Caco-2 (cell line): ENCODE measurements at regions not wholly inside any gene's neighbourhood (a gene's known extent, or its start where the extent isn't known, plus 50 kb on each side); places are given as distances from the start of the nearest gene placed in this dataset.
A peak's percentile ranks its signal among the peaks of the same experiment; 100 is the strongest.

Experiments used
- BruUV-seq: library from RNA; stranded (reverse); fragments of 400-500 nt; replicated peaks from 2 replicates; lab custom pipeline; 2021; lab: Mats Ljungman, UMichigan
- CTCF ChIA-PET: fragments of 300-600 bp; sonication (Branson Sonifier 250); formaldehyde crosslinking; loops from one replicate; lab custom pipeline; 2022; ENCODE audit warnings: antibody characterized with exemption; lab: Charles Lee
- POLR2A ChIA-PET: fragments of 300-600 bp; sonication (Branson Sonifier 250); formaldehyde crosslinking; loops from one replicate; lab custom pipeline; 2022; ENCODE audit warnings: antibody characterized with exemption; lab: Charles Lee
- DNase-seq, 2 experiments: peaks; one replicate each; pipeline versions ENCODE4 v3.0.0 to v3.0.0-alpha.2; 2020 to 2022
- H3K27me3 ChIP-seq: replicated peaks from 2 replicates; pipeline ENCODE4 v1.6.0; 2011; ENCODE audit warnings: low read length; ENCODE audit not compliant: control insufficient read depth, insufficient read depth
- H3K36me3 ChIP-seq: 2 replicates; pipeline ENCODE4 v1.5.1; 2011; ENCODE audit warnings: low read length; ENCODE audit not compliant: control insufficient read depth, insufficient read depth
- H3K4me1 ChIP-seq: fragments of 250-450 bp; sonication (Bioruptor Pico); 2 replicates; pipeline ENCODE4 v1.5.1; 2020; ENCODE audit warnings: mild to moderate bottlenecking
- H3K4me3 ChIP-seq: 2 replicates; pipeline ENCODE4 v1.5.1; 2011; ENCODE audit warnings: low read depth, mild to moderate bottlenecking, control low read depth, low read length
- H3K9me3 ChIP-seq: fragments of 250-450 bp; sonication (Bioruptor Pico); 2 replicates; pipeline ENCODE4 v1.5.1; 2020; ENCODE audit warnings: mild to moderate bottlenecking, moderate library complexity
- H3K27ac Mint-ChIP-seq: one replicate; pipeline ENCODE4 v1.8.0; 2022; ENCODE audit warnings: mixed read lengths; ENCODE audit not compliant: unreplicated experiment
- H3K27me3 Mint-ChIP-seq: one replicate; pipeline ENCODE4 v1.8.0; 2022; ENCODE audit warnings: mixed read lengths; ENCODE audit not compliant: insufficient read depth, unreplicated experiment
- H3K36me3 Mint-ChIP-seq: one replicate; pipeline ENCODE4 v1.8.0; 2022; ENCODE audit warnings: mild to moderate bottlenecking, mixed read lengths; ENCODE audit not compliant: insufficient read depth, unreplicated experiment
- H3K4me1 Mint-ChIP-seq: one replicate; pipeline ENCODE4 v1.8.0; 2022; ENCODE audit warnings: low read depth, mixed read lengths; ENCODE audit not compliant: unreplicated experiment
- H3K4me3 Mint-ChIP-seq: one replicate; pipeline ENCODE4 v1.8.0; 2022; ENCODE audit warnings: mild to moderate bottlenecking, moderate library complexity, mixed read lengths; ENCODE audit not compliant: unreplicated experiment
- H3K9me3 Mint-ChIP-seq: one replicate; pipeline ENCODE4 v1.8.0; 2022; ENCODE audit warnings: mixed read lengths; ENCODE audit not compliant: unreplicated experiment
- intact Hi-C: fragments of 100-400 bp; cut with micrococcal nuclease; formaldehyde crosslinking; loops from one replicate; pipeline ENCODE4 v1.10.0; 2022; ENCODE audit not compliant: unreplicated experiment
- TF ChIP-seq, protein P1 (sequence below), 2 experiments: fragments of 200-600 bp in 1 of 2; IDR thresholded peaks; 1 replicate in 1 of 2; 2 replicates in 1 of 2; pipeline versions ENCODE4 v1.5.1 to v1.8.0; 2011 to 2022; ENCODE audit warnings: antibody characterized with exemption in 1 of 2, control low read depth in 1 of 2, inconsistent platforms in 1 of 2, low read depth in 1 of 2, low read length in 1 of 2, mild to moderate bottlenecking in 1 of 2, moderate library complexity in 1 of 2; ENCODE audit not compliant: insufficient read depth in 1 of 2, severe bottlenecking in 1 of 2, unreplicated experiment in 1 of 2

DNA sequence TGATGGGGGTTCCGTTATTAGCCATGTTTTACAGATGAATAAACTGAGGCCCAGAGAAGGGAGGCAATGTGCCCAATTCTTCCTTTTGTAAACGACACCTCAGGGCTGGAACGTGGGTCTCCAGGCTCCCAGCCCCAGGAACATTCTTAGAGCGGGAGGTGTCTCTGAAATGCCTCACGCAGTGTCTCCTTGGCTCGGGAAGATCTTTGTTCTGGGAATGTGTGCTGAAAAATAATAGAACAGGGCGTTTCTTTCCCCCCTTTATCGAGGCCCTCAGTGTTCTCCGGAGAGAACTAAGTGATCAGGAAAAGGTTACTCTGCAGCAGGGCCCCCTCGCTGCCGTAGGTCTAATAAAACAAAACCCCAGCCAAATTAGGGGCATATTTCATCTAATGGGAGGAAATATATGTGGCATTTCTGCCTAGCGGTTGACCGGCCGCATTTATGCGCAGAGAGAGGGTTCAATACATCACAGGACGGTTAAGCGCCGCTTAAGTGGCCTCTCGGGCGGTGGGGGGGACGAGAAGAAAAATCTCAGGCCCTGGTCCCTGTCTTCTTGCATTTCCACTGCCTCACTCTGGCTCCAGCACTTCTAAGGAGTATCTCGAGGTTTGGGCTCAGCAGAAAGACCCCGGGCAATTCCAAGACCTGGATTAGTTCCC is 564.3 kb downstream of the MN1 start:
- Mint-ChIP-seq H3K27me3 (no peaks in the 10 kb centered on the region), H3K4me3 (no peak overlapping the region), H3K36me3 (peaks cover 8% of the 10 kb centered on the region), H3K9me3 (no peaks in the 10 kb centered on the region), H3K27ac (no peak overlapping the region), H3K4me1 (peaks cover 8% of the 10 kb centered on the region)
- intact Hi-C loops, result loop anchor here (2.0 kb wide), 1 partner anchor 66 kb away; no protein-coding TSS in a partner anchor
- TF ChIP-seq, protein P1, sequence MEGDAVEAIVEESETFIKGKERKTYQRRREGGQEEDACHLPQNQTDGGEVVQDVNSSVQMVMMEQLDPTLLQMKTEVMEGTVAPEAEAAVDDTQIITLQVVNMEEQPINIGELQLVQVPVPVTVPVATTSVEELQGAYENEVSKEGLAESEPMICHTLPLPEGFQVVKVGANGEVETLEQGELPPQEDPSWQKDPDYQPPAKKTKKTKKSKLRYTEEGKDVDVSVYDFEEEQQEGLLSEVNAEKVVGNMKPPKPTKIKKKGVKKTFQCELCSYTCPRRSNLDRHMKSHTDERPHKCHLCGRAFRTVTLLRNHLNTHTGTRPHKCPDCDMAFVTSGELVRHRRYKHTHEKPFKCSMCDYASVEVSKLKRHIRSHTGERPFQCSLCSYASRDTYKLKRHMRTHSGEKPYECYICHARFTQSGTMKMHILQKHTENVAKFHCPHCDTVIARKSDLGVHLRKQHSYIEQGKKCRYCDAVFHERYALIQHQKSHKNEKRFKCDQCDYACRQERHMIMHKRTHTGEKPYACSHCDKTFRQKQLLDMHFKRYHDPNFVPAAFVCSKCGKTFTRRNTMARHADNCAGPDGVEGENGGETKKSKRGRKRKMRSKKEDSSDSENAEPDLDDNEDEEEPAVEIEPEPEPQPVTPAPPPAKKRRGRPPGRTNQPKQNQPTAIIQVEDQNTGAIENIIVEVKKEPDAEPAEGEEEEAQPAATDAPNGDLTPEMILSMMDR (IDR thresholded peaks at IDR 0.05; ENCODE audit: insufficient read depth in 1 of 2, low read depth in 1 of 2, low read length in 1 of 2, severe bottlenecking in 1 of 2, unreplicated experiment in 1 of 2), result no peak
- H3K4me3 ChIP-seq, result no peak overlapping the region
- DNase-seq, result no peak
- ChIA-PET POLR2A (no interaction called here), CTCF (no interaction called here)
- no peaks in the 10 kb centered on the region; the same call in 1 of the 2 replicates for H3K27me3 ChIP-seq
- H3K36me3 ChIP-seq, result no peaks in the 10 kb centered on the region
- BruUV-seq, result no TSS peak
- peaks cover 25% of the 10 kb centered on the region for H3K4me1 ChIP-seq
- no peaks in the 10 kb centered on the region for H3K9me3 ChIP-seq

DNA sequence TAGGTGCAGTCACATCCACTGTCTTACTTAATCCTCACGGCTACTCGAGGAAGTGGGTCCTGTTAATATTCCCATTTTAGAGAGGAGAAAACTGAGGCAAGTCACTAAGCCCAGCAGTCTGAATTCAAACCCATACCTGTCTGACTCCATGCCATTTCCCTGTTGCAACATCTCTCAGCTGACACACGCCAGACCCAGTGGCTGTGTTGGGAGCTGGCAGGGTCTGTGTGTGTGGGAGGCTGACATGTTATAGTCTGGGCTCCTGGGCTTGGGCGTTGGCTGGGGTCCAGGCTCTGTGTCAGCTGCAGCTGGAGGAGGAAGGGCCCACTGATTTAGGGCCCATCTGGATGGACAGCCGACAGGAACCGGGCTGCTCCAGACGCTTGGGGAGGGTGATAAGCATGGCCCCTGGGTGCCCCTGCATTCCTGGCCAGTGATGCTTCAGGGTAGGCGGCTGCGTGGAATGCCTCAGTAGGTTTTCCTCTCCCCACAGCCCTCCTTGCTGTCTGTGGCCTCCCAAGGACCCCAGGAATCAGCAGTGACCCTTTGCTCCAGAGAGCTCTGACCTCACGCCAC is 562.5 kb downstream of the MN1 start:
- DNase-seq, result peak; percentile 65 to 81

DNA sequence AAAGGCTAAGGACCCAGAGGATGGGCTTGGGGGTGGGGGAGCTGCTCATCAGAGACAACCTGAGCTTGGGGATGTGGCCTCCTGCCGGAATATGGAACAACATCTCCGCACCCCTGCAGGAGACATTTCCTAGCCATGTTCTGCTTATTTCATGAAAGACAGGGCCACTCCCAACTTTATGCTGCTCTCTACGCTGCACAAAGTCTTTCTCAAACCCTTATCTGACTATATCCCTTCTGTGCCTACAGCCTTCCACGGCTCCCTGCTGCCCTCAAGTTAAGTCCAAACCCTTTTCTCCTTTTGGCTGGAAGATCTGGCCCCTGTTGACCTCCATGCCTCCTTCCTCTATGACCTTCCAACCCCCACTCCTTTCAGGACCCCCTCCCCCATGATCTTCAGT is 562.0 kb downstream of the MN1 start:
- no TSS peak for BruUV-seq
- no peaks in the 10 kb centered on the region for H3K36me3 ChIP-seq
- no peaks in the 10 kb centered on the region for H3K9me3 Mint-ChIP-seq
- H3K27me3 Mint-ChIP-seq, result no peaks in the 10 kb centered on the region
- H3K27ac Mint-ChIP-seq, result peak overlapping the region; percentile 25
- no peak for DNase-seq
- POLR2A ChIA-PET, result no interaction called here
- H3K4me3 Mint-ChIP-seq, result no peak overlapping the region
- H3K36me3 Mint-ChIP-seq, result peaks cover 11% of the 10 kb centered on the region
- peaks cover 40% of the 10 kb centered on the region for H3K4me1 ChIP-seq
- TF ChIP-seq, protein P1 (IDR thresholded peaks at IDR 0.05; ENCODE audit: insufficient read depth in 1 of 2, low read depth in 1 of 2, low read length in 1 of 2, severe bottlenecking in 1 of 2, unreplicated experiment in 1 of 2), result no peak
- no peak overlapping the region for H3K4me3 ChIP-seq
- no peaks in the 10 kb centered on the region for H3K27me3 ChIP-seq
- H3K9me3 ChIP-seq, result no peaks in the 10 kb centered on the region
- CTCF ChIA-PET, result no interaction called here
- intact Hi-C loops, result no loop called here
- peaks cover 23% of the 10 kb centered on the region for H3K4me1 Mint-ChIP-seq

More for the DNA sequence above, 562.5 kb downstream of the MN1 start:
- CTCF ChIA-PET, result no interaction called here
- peak overlapping the region; percentile 25 for H3K27ac Mint-ChIP-seq
- TF ChIP-seq, protein P1 (IDR thresholded peaks at IDR 0.05; ENCODE audit: insufficient read depth in 1 of 2, low read depth in 1 of 2, low read length in 1 of 2, severe bottlenecking in 1 of 2, unreplicated experiment in 1 of 2), result no peak
- Histone ChIP-seq H3K4me1 (peaks cover 40% of the 10 kb centered on the region), H3K36me3 (no peaks in the 10 kb centered on the region), H3K27me3 (no peaks in the 10 kb centered on the region), H3K4me3 (no peak overlapping the region), H3K9me3 (no peaks in the 10 kb centered on the region)
- BruUV-seq, result no TSS peak
- POLR2A ChIA-PET, result no interaction called here
- H3K9me3 Mint-ChIP-seq, result no peaks in the 10 kb centered on the region
- H3K4me3 Mint-ChIP-seq, result no peak overlapping the region
- peaks cover 11% of the 10 kb centered on the region for H3K36me3 Mint-ChIP-seq
- no peaks in the 10 kb centered on the region for H3K27me3 Mint-ChIP-seq
- intact Hi-C loops, result no loop called here
- H3K4me1 Mint-ChIP-seq, result peaks cover 23% of the 10 kb centered on the region
